ENCODE measurements at regions not wholly inside any gene's neighbourhood (a gene's known extent, or its start where the extent isn't known, plus 50 kb on each side); places are given as distances from the start of the nearest gene placed in this dataset.

GRCh38 chr13:55440465-55441085 is 1700.1 kb upstream of the PRR20A start:
- H3K27me3 ChIP-seq, result no peaks in the 10 kb centered on the region
- H3K4me1 ChIP-seq, result no peaks in the 10 kb centered on the region
- no peak for DNase-seq
- 63 to 74% (median 65%) methylated on average over 4 of the region's 4 CpGs for WGBS, 4 donors
- H3K27ac ChIP-seq, result no peak overlapping the region
- no peak for ATAC-seq
- no peak overlapping the region for H3K4me3 ChIP-seq
- H3K9me3 ChIP-seq, result no peaks in the 10 kb centered on the region
- TF ChIP-seq CTCF (IDR thresholded peaks at IDR 0.05), result no peak
- TF ChIP-seq POLR2A (IDR thresholded peaks at IDR 0.05), result no peak
- no peaks in the 10 kb centered on the region for H3K36me3 ChIP-seq
- intact Hi-C loops (cut with DNase I), result no loop called here

GRCh38 chr13:55464222-55464621 is 1676.5 kb upstream of the PRR20A start:
- no peak for ATAC-seq
- intact Hi-C loops (cut with DNase I), result no loop called here
- 8 to 21% (median 14%) methylated on average over 3 of the region's 3 CpGs for WGBS, 4 donors

GRCh38 chr13:55467476-55467875 is 1673.2 kb upstream of the PRR20A start:
- Histone ChIP-seq H3K4me1 (no peaks in the 10 kb centered on the region), H3K9me3 (peaks cover 0 to 3% (median 0%) of the 10 kb centered on the region in 12 donors), H3K27me3 (no peaks in the 10 kb centered on the region), H3K27ac (no peak overlapping the region), H3K36me3 (no peaks in the 10 kb centered on the region), H3K4me3 (no peak overlapping the region)
- no peak for DNase-seq
- 65 to 75% (median 73%) methylated on average over 2 of the region's 2 CpGs for WGBS, 4 donors
- ATAC-seq, result no peak
- intact Hi-C loops (cut with DNase I), result no loop called here
- TF ChIP-seq CTCF (IDR thresholded peaks at IDR 0.05) (no peak), POLR2A (IDR thresholded peaks at IDR 0.05) (no peak)

More at GRCh38 chr13:55464222-55464621, 1676.5 kb upstream of the PRR20A start:
- H3K4me3 ChIP-seq, result no peak overlapping the region
- DNase-seq, result no peak
- H3K27me3 ChIP-seq, result no peaks in the 10 kb centered on the region
- no peaks in the 10 kb centered on the region for H3K4me1 ChIP-seq
- TF ChIP-seq POLR2A (IDR thresholded peaks at IDR 0.05) (no peak), CTCF (IDR thresholded peaks at IDR 0.05) (no peak)
- H3K9me3 ChIP-seq, result no peaks in the 10 kb centered on the region
- H3K27ac ChIP-seq, result no peak overlapping the region
- H3K36me3 ChIP-seq, result no peaks in the 10 kb centered on the region

GRCh38 chr13:55483626-55484158 is 1657.0 kb upstream of the PRR20A start:
- intact Hi-C loops (cut with DNase I), result no loop called here
- Histone ChIP-seq H3K36me3 (no peaks in the 10 kb centered on the region), H3K9me3 (peaks cover 0 to 4% (median 0%) of the 10 kb centered on the region in 12 donors), H3K4me3 (no peak overlapping the region), H3K27ac (no peak overlapping the region), H3K4me1 (no peaks in the 10 kb centered on the region), H3K27me3 (no peaks in the 10 kb centered on the region)
- ATAC-seq (no peak), DNase-seq (no peak)
- 64 to 84% (median 74%) methylated on average over 3 of the region's 3 CpGs for WGBS, 4 donors
- TF ChIP-seq POLR2A (IDR thresholded peaks at IDR 0.05) (no peak), CTCF (IDR thresholded peaks at IDR 0.05) (no peak)

Data from heart left ventricle (tissue), 16 donors.